ENCODE measurements at regions not wholly inside any gene's neighbourhood (a gene's known extent, or its start where the extent isn't known, plus 50 kb on each side); places are given as distances from the start of the nearest gene placed in this dataset.

GRCh38 chrX:104450316-104450715 is 115.7 kb upstream of the IL1RAPL2 start:
- Histone ChIP-seq H3K18ac (ENCODE audit: extremely low read depth, low read length) (no peak overlapping the region), H2AK5ac (ENCODE audit: low read depth, low read length) (no peak overlapping the region), H2AFZ (ENCODE audit: low read length) (no peak overlapping the region), H3K9ac (replicated peaks in 1 of 4; ENCODE audit: extremely low read depth in 1 of 4, low read depth in 3 of 4, low read length in 3 of 4) (no peak overlapping the region), H3K56ac (replicated peaks; ENCODE audit: insufficient read length, low read depth, low read length) (no peak overlapping the region), H4K5ac (ENCODE audit: insufficient read length, low read depth, low read length) (no peak overlapping the region), H3K9me3 (ENCODE audit: insufficient read depth in 2 of 2, low read depth in 1 of 2, low read length in 1 of 2) (no peaks in the 10 kb centered on the region), H4K8ac (ENCODE audit: extremely low read depth, insufficient read depth, low read length) (no peak overlapping the region), H3K23ac (ENCODE audit: insufficient read length) (no peak overlapping the region), H3K27ac (ENCODE audit: low read depth, low read length) (no peak overlapping the region), H3K79me1 (ENCODE audit: low read depth, low read length) (no peaks in the 10 kb centered on the region), H4K91ac (replicated peaks; ENCODE audit: insufficient read length, low read length) (no peak overlapping the region), H3K36me3 (ENCODE audit: control insufficient read depth in 2 of 4, insufficient read depth in 4 of 4, low read length in 3 of 4) (no peaks in the 10 kb centered on the region), H2BK15ac (ENCODE audit: low read length) (no peak overlapping the region), H3K4me1 (replicated peaks in 1 of 4; ENCODE audit: control insufficient read depth in 3 of 4, insufficient read depth in 4 of 4, low read length in 3 of 4) (no peaks in the 10 kb centered on the region), H3K79me2 (ENCODE audit: control insufficient read depth in 1 of 2, insufficient read depth in 2 of 2, low read length in 2 of 2) (no peaks in the 10 kb centered on the region), H2BK20ac (ENCODE audit: low read length) (no peak overlapping the region), H3K4me2 (ENCODE audit: insufficient read depth in 1 of 2, low read depth in 2 of 2, low read length in 2 of 2) (no peak overlapping the region), H2BK5ac (ENCODE audit: low read depth, low read length) (no peak overlapping the region), H4K20me1 (replicated peaks in 1 of 2; ENCODE audit: control insufficient read depth in 1 of 2, insufficient read depth in 2 of 2, low read length in 2 of 2) (no peaks in the 10 kb centered on the region), H2BK120ac (replicated peaks; ENCODE audit: low read depth, low read length) (no peak overlapping the region), H2BK12ac (ENCODE audit: low read depth, low read length) (no peak overlapping the region), H3K4me3 (ENCODE audit: extremely low read depth in 1 of 4, insufficient read depth in 2 of 4, low read depth in 3 of 4, low read length in 4 of 4) (no peak overlapping the region), H3K27me3 (replicated peaks in 1 of 4; ENCODE audit: control insufficient read depth in 3 of 4, extremely low read depth in 1 of 4, insufficient read depth in 3 of 4, low read length in 3 of 4) (no peaks in the 10 kb centered on the region), H3K4ac (replicated peaks; ENCODE audit: insufficient read length, low read depth, low read length) (no peak overlapping the region), H3K14ac (ENCODE audit: insufficient read length) (no peak overlapping the region), H3K23me2 (ENCODE audit: low read depth, low read length) (no peaks in the 10 kb centered on the region)
- 100% methylated on average over 1 of the region's 1 CpG; no CpG with 5 or more reads in 1 of the 2 experiments for WGBS, 2 experiments (ENCODE audit: extremely low coverage in 1 of 2, insufficient coverage in 1 of 2, insufficient read length in 1 of 2, insufficient replicate concordance in 2 of 2, low coverage in 1 of 2, low lambda C conversion rate in 2 of 2, missing lambda C conversion rate in 1 of 2)
- ChIA-PET POLR2A (ENCODE audit: partially characterized antibody) (no interaction called here), CTCF (ENCODE audit: partially characterized antibody) (no interaction called here)
- DNase-seq (ENCODE audit: low read depth in 1 of 2, low spot score in 2 of 2) (no peak), FAIRE-seq (no peak)
- TF ChIP-seq EGR1 (IDR thresholded peaks at IDR 0.05; ENCODE audit: borderline replicate concordance, low read depth, low read length) (no peak), CBX5 (IDR thresholded peaks at IDR 0.05; ENCODE audit: low read depth, low read length) (no peak), SIRT6 (IDR thresholded peaks at IDR 0.05; ENCODE audit: low read length) (no peak), TBP (IDR thresholded peaks at IDR 0.05; ENCODE audit: low read depth, low read length) (no peak), CEBPB (IDR thresholded peaks at IDR 0.05; ENCODE audit: low read depth, low read length) (no peak), E2F6 (IDR thresholded peaks at IDR 0.05) (no peak), RXRA (IDR thresholded peaks at IDR 0.05; ENCODE audit: insufficient read depth, low read depth, low read length) (no peak), CBX8 (IDR thresholded peaks at IDR 0.05; ENCODE audit: borderline replicate concordance, low read depth, low read length) (no peak), KDM4A (IDR thresholded peaks at IDR 0.05; ENCODE audit: low read depth, low read length, severe bottlenecking) (no peak), SP1 (IDR thresholded peaks at IDR 0.05; ENCODE audit: low read depth, low read length) (no peak), YY1 (IDR thresholded peaks at IDR 0.05; ENCODE audit: low read depth, low read length) (no peak), FOSL1 (IDR thresholded peaks at IDR 0.05; ENCODE audit: insufficient read depth, low read depth, low read length) (no peak), ZNF274 (IDR thresholded peaks at IDR 0.05; ENCODE audit: borderline replicate concordance, extremely low read depth, low read length) (no peak), ASH2L (IDR thresholded peaks at IDR 0.05; ENCODE audit: low read length) (no peak)

Data from H1 (cell line).